ENCODE measurements at regions not wholly inside any gene's neighbourhood (a gene's known extent, or its start where the extent isn't known, plus 50 kb on each side); places are given as distances from the start of the nearest gene placed in this dataset.

DNA sequence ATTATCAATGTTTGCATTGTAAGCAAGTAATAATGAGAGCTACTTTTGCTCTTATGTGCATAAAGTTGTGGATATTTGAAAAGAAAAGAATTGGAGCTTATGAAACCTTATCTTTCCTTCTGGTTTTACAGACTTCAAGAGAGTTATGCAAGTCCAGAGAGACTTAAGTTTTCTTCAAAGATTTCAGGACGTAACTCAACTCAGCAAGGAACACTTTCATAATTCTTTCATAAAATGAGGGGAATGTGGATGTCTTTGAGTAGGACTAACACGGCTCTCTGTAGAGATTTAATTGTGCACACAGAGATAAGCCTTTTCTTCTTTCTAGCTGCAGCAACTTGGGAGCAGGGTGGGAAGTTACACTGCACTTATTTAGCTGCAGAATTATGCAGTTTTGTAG lies 97.5 kb downstream of the DNAJB9 start:
- TF ChIP-seq POLR2AphosphoS5 (IDR thresholded peaks at IDR 0.05) (no peak), POLR2A (IDR thresholded peaks at IDR 0.05; ENCODE audit: low read depth) (no peak), EP300 (IDR thresholded peaks at IDR 0.05) (no peak)
- TF ChIP-seq, protein P1, sequence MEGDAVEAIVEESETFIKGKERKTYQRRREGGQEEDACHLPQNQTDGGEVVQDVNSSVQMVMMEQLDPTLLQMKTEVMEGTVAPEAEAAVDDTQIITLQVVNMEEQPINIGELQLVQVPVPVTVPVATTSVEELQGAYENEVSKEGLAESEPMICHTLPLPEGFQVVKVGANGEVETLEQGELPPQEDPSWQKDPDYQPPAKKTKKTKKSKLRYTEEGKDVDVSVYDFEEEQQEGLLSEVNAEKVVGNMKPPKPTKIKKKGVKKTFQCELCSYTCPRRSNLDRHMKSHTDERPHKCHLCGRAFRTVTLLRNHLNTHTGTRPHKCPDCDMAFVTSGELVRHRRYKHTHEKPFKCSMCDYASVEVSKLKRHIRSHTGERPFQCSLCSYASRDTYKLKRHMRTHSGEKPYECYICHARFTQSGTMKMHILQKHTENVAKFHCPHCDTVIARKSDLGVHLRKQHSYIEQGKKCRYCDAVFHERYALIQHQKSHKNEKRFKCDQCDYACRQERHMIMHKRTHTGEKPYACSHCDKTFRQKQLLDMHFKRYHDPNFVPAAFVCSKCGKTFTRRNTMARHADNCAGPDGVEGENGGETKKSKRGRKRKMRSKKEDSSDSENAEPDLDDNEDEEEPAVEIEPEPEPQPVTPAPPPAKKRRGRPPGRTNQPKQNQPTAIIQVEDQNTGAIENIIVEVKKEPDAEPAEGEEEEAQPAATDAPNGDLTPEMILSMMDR (IDR thresholded peaks at IDR 0.05) = no peak

Measured in esophagus muscularis mucosa (tissue), 4 donors.